CD14-positive monocyte (primary cell): ENCODE measurements at regions not wholly inside any gene's neighbourhood (a gene's known extent, or its start where the extent isn't known, plus 50 kb on each side); places are given as distances from the start of the nearest gene placed in this dataset.

Experiments
- DNase-seq, 3 donors: peaks; one replicate each; pipeline ENCODE4 v3.0.0-alpha.2; 2011 to 2022
- H2AFZ ChIP-seq: 2 replicates; pipeline ENCODE4 v1.6.0; 2012; ENCODE audit warnings: mild to moderate bottlenecking, low read depth, low read length, inconsistent platforms; ENCODE audit not compliant: insufficient read depth, poor library complexity, severe bottlenecking
- H3K27ac ChIP-seq, 2 donors: 1 replicate in 1 of 2; 2 replicates in 1 of 2; pipeline ENCODE4 v1.5.1; 2012 to 2013; ENCODE audit warnings: low read length in 2 of 2, control low read depth in 1 of 2, inconsistent platforms in 1 of 2, low read depth in 1 of 2, mild to moderate bottlenecking in 1 of 2
- H3K27me3 ChIP-seq, 2 donors: one replicate each; pipeline versions ENCODE4 v1.6.0 to v1.6.1; 2011 to 2013; ENCODE audit warnings: low read length in 2 of 2; ENCODE audit not compliant: control insufficient read depth in 2 of 2, insufficient read depth in 2 of 2
- H3K36me3 ChIP-seq, 2 donors: replicated peaks in 1 of 2; 1 replicate in 1 of 2; 2 replicates in 1 of 2; pipeline versions ENCODE4 v1.5.1 to v1.6.1; 2012 to 2013; ENCODE audit warnings: low read length in 2 of 2, control low read depth in 1 of 2, inconsistent platforms in 1 of 2, mild to moderate bottlenecking in 1 of 2; ENCODE audit not compliant: insufficient read depth in 2 of 2, control insufficient read depth in 1 of 2
- H3K4me1 ChIP-seq, 2 donors: 1 replicate in 1 of 2; 2 replicates in 1 of 2; pipeline versions ENCODE4 v1.5.1 to v1.6.1; 2012 to 2013; ENCODE audit warnings: low read length in 2 of 2, control low read depth in 1 of 2, inconsistent platforms in 1 of 2, mild to moderate bottlenecking in 1 of 2, moderate library complexity in 1 of 2; ENCODE audit not compliant: insufficient read depth in 2 of 2, control insufficient read depth in 1 of 2
- H3K4me2 ChIP-seq: replicated peaks from 2 replicates; pipeline ENCODE3; 2012; ENCODE audit warnings: low read length, moderate library complexity, mild to moderate bottlenecking; ENCODE audit not compliant: poor library complexity, severe bottlenecking; ENCODE audit errors: extremely low read depth
- H3K4me3 ChIP-seq, 3 experiments: fragments of 200-600 bp in 1 of 3; sonication (generic) in 1 of 3; replicated peaks in 1 of 3; 1 replicate in 2 of 3; 2 replicates in 1 of 3; pipeline ENCODE4 v1.5.1; 2011 to 2013; ENCODE audit warnings: low read length in 3 of 3, mild to moderate bottlenecking in 3 of 3, control low read depth in 2 of 3, low read depth in 2 of 3, inconsistent platforms in 1 of 3, moderate library complexity in 1 of 3
- H3K79me2 ChIP-seq: 2 replicates; pipeline ENCODE4 v1.6.0; 2012; ENCODE audit warnings: mild to moderate bottlenecking, control low read depth, inconsistent platforms, low read length, moderate library complexity; ENCODE audit not compliant: insufficient read depth
- H3K9ac ChIP-seq: 2 replicates; pipeline ENCODE4 v1.6.0; 2017; ENCODE audit warnings: low read length, mild to moderate bottlenecking; ENCODE audit not compliant: insufficient read depth, poor library complexity, severe bottlenecking
- H3K9me3 ChIP-seq, 2 donors: replicated peaks in 1 of 2; 1 replicate in 1 of 2; 2 replicates in 1 of 2; pipeline versions ENCODE4 v1.5.1 to v1.6.1; 2012 to 2013; ENCODE audit warnings: low read length in 2 of 2, control low read depth in 1 of 2; ENCODE audit not compliant: control insufficient read depth in 1 of 2, insufficient read depth in 1 of 2
- H4K20me1 ChIP-seq: 2 replicates; pipeline ENCODE4 v1.6.0; 2012; ENCODE audit warnings: mild to moderate bottlenecking, low read length, control low read depth, moderate library complexity; ENCODE audit not compliant: insufficient read depth
- H3K27ac Mint-ChIP-seq, 7 donors: one replicate each; pipeline ENCODE4 v1.8.0; 2020; ENCODE audit warnings: mild to moderate bottlenecking in 7 of 7, mixed read lengths in 7 of 7, moderate library complexity in 6 of 7, inconsistent platforms in 2 of 7
- H3K27me3 Mint-ChIP-seq, 3 donors: one replicate each; pipeline ENCODE4 v1.8.0; 2021 to 2022; ENCODE audit warnings: low read depth in 3 of 3, mild to moderate bottlenecking in 3 of 3, mixed read lengths in 3 of 3, moderate library complexity in 3 of 3, inconsistent platforms in 1 of 3
- H3K36me3 Mint-ChIP-seq, 2 donors: one replicate each; pipeline ENCODE4 v1.8.0; 2020; ENCODE audit warnings: mixed read lengths in 2 of 2, inconsistent platforms in 1 of 2, mild to moderate bottlenecking in 1 of 2
- H3K4me1 Mint-ChIP-seq: one replicate; pipeline ENCODE4 v1.8.0; 2020; ENCODE audit warnings: mild to moderate bottlenecking, mixed read lengths
- H3K4me3 Mint-ChIP-seq, 2 donors: one replicate each; pipeline ENCODE4 v1.8.0; 2020; ENCODE audit warnings: mild to moderate bottlenecking in 2 of 2, mixed read lengths in 2 of 2, moderate library complexity in 1 of 2
- H3K9me3 Mint-ChIP-seq, 7 donors: one replicate each; pipeline ENCODE4 v1.8.0; 2020 to 2022; ENCODE audit warnings: mixed read lengths in 7 of 7, mild to moderate bottlenecking in 6 of 7, moderate library complexity in 6 of 7, inconsistent platforms in 2 of 7
- WGBS: methylation state at CpG from one replicate; pipeline ENCODE4 v1.1.5; 2013; ENCODE audit warnings: missing lambda C conversion rate; ENCODE audit not compliant: insufficient coverage; 5-methylcytosine and 5-hydroxymethylcytosine counted together
- intact Hi-C, 2 donors: fragments of 100-400 bp; cut with micrococcal nuclease; formaldehyde crosslinking; loops; one replicate each; pipeline versions ENCODE4 v1.15.0 to v1.15.1; 2023
- TF ChIP-seq, protein P1 (sequence below): fragments of 200-600 bp; IDR thresholded peaks from one replicate; pipeline ENCODE4 v1.8.0; 2022; ENCODE audit warnings: antibody characterized with exemption, mild to moderate bottlenecking

DNA sequence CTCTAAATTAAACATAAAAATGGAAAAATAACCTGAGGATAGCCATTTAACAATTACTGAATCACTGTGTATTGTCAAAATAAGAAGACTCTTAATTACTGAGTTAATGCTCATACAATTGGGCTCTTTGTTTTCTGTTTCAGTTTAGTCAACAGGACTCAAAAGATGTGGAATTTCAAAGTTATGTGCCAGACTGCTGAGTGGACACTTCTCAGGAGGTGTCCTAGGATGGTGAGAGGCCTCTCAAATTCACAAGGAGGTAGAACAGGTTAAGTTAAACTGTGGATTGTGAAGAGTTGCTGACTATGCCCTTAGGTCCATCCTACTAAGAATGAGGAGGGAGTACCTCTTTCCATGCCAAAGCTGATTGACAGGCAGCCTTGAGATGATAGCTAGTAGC lies 157.7 kb upstream of the CHRM2 start:
- Mint-ChIP-seq H3K4me3 (no peak overlapping the region), H3K9me3 (peaks cover 0 to 7% (median 3%) of the 10 kb centered on the region in 7 donors), H3K36me3 (no peaks in the 10 kb centered on the region), H3K27ac (no peak overlapping the region), H3K4me1 (no peaks in the 10 kb centered on the region), H3K27me3 (no peaks in the 10 kb centered on the region)
- Histone ChIP-seq H3K79me2 (no peaks in the 10 kb centered on the region), H3K9ac (no peak overlapping the region), H3K4me3 (no peak overlapping the region), H3K27me3 (no peaks in the 10 kb centered on the region), H3K4me1 (no peaks in the 10 kb centered on the region), H3K4me2 (no peak overlapping the region), H3K27ac (no peak overlapping the region), H3K9me3 (no peaks in the 10 kb centered on the region), H4K20me1 (no peaks in the 10 kb centered on the region), H2AFZ (no peak overlapping the region), H3K36me3 (no peaks in the 10 kb centered on the region)
- intact Hi-C loops: no loop called here
- no peak for DNase-seq
- TF ChIP-seq, protein P1, sequence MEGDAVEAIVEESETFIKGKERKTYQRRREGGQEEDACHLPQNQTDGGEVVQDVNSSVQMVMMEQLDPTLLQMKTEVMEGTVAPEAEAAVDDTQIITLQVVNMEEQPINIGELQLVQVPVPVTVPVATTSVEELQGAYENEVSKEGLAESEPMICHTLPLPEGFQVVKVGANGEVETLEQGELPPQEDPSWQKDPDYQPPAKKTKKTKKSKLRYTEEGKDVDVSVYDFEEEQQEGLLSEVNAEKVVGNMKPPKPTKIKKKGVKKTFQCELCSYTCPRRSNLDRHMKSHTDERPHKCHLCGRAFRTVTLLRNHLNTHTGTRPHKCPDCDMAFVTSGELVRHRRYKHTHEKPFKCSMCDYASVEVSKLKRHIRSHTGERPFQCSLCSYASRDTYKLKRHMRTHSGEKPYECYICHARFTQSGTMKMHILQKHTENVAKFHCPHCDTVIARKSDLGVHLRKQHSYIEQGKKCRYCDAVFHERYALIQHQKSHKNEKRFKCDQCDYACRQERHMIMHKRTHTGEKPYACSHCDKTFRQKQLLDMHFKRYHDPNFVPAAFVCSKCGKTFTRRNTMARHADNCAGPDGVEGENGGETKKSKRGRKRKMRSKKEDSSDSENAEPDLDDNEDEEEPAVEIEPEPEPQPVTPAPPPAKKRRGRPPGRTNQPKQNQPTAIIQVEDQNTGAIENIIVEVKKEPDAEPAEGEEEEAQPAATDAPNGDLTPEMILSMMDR: no peak

DNA sequence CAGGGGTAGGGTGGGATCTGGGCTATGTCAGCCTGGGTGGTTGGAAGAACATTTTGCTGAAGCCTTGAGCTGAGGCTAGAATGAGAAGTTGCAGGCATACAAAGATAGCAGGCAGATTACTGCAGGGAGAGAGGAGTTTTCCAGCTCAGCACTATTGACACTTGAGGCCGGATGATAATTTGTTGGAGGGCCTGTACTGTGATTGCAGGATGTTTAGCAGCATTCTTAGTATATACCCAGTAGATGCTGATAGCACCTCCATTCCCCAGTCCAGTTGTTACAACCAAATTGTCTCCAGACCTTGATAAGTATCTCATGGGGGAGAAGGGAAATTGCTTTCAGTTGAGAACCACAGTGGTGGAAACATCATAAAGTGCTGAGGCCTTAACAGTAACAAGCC lies 158.6 kb upstream of the CHRM2 start:
- H3K9me3 ChIP-seq: no peaks in the 10 kb centered on the region
- H4K20me1 ChIP-seq: no peaks in the 10 kb centered on the region
- no peak overlapping the region for H2AFZ ChIP-seq
- H3K27ac Mint-ChIP-seq: no peak overlapping the region
- WGBS: no CpG with 5 or more reads among the region's 1 CpG
- no peaks in the 10 kb centered on the region for H3K27me3 Mint-ChIP-seq
- no peak overlapping the region for H3K4me2 ChIP-seq
- TF ChIP-seq, protein P1: no peak
- H3K4me1 ChIP-seq: no peaks in the 10 kb centered on the region
- H3K27me3 ChIP-seq: no peaks in the 10 kb centered on the region
- no peak overlapping the region for H3K9ac ChIP-seq
- H3K36me3 Mint-ChIP-seq: no peaks in the 10 kb centered on the region
- no peaks in the 10 kb centered on the region for H3K36me3 ChIP-seq
- no peak overlapping the region for H3K27ac ChIP-seq
- no peak overlapping the region for H3K4me3 Mint-ChIP-seq
- no peaks in the 10 kb centered on the region for H3K4me1 Mint-ChIP-seq
- no peak for DNase-seq
- intact Hi-C loops: no loop called here
- H3K4me3 ChIP-seq: no peak overlapping the region
- peaks cover 0 to 7% (median 3%) of the 10 kb centered on the region in 7 donors for H3K9me3 Mint-ChIP-seq
- H3K79me2 ChIP-seq: no peaks in the 10 kb centered on the region
